Epithelial cell of prostate (primary cell): ENCODE measurements at regions not wholly inside any gene's neighbourhood (a gene's known extent, or its start where the extent isn't known, plus 50 kb on each side); places are given as distances from the start of the nearest gene placed in this dataset.

ENCODE experiments used
- DNase-seq: peaks from one replicate; pipeline ENCODE4 v3.0.0-alpha.2; 2011; ENCODE audit warnings: low read depth, low spot score
- H3K27ac ChIP-seq: fragments of 450-650 bp; 2 replicates; pipeline ENCODE4 v1.5.1; 2017; ENCODE audit warnings: mild to moderate bottlenecking

DNA sequence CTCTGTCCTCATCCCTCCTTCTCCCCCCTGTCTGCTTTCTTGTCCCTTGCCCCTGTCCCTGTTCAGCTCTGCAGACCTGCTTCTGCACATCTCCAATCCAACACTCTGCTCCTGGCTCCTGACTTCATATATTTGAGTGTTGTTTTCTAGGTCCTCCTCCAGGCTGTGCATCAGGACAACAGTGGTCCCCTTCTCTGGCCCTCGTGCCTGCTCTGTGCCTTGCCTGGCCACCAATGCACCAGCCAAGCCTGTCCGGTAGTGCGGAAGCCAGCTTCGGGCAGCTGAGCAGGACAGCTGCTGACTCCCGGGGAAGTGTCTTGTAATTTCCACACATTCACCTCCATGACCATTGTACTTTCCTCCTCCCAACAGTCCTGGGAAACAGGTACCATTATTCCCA, 203.4 kb upstream of the RAB4A start:
- no peak overlapping the region for H3K27ac ChIP-seq
- no peak for DNase-seq

DNA sequence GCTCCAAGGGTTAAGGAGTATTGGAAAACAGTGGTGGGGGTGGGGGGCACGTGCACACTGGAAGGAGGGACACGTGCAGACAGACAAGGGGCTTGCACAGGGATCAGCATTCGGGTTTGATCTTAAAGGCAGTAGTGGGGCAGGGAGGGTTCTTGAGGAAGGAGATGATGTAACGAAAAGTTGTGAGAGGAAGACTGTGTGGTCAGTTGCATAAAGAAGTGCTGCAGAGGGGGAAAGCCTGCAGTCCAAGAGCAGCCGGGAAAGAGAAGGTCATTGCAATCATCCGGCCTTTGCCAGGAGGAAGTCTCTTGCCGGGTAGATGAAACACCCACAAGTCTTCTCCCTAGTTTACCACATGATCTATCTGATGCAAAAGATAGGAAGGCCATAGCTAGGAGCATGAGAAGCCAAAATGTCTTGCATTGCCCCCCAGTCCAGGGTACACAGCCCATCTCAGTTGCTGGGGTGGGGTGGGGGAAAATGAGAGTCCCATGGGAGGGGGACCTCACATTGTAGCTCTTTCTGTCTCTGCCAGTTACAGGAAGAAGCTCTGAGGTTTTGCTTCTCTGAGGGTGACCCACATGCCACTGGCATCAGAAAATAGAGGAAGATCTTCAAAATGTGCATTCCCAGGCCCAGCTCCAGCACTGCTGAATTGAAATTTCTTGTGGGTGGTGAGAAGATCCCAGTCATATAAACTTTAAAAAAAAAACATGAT, 202.5 kb upstream of the RAB4A start:
- no peak for DNase-seq
- no peak overlapping the region for H3K27ac ChIP-seq

DNA sequence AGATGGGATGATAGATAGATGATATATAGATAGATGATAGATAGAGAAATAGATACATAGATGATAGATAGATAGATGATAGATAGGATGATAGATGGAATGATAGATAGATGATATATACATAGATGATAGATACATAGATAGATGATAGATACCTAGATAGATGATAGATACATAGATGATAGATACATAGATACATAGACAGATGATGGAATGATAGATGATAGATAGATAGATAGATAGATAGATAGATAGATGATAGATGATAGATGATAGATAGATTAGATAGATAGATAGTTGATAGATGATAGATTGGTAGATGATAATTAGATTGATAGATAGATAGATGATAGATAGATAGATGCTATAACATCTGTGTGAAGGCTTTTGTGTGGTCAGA, 201.7 kb upstream of the RAB4A start:
- no peak overlapping the region for H3K27ac ChIP-seq
- no peak for DNase-seq

GRCh38 chr1:229070168-229070567, 200.7 kb upstream of the RAB4A start:
- no peak overlapping the region for H3K27ac ChIP-seq
- peak; percentile 74 for DNase-seq

DNA sequence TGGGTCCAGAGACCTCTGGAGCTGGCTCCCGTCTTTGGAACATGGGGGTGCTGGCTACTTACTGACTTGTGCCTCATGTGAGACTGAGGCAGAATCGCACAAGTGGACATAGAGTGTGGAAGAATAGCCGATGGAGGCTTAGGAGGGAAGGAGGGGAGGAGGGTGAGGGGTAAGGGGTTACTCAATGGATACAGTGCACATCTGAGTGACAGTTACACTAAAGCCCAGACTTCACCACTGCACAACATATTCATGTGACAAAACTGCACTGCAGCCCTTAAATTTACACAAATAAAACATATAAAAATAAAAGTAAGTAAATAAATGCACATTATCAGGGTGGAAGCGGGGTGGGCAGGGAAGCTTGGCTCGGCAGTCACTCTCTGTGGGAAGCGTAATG, 197.7 kb upstream of the RAB4A start:
- H3K27ac ChIP-seq, result no peak overlapping the region
- DNase-seq, result no peak

GRCh38 chr1:229075217-229075616, 195.7 kb upstream of the RAB4A start:
- DNase-seq, result no peak
- no peak overlapping the region for H3K27ac ChIP-seq

DNA sequence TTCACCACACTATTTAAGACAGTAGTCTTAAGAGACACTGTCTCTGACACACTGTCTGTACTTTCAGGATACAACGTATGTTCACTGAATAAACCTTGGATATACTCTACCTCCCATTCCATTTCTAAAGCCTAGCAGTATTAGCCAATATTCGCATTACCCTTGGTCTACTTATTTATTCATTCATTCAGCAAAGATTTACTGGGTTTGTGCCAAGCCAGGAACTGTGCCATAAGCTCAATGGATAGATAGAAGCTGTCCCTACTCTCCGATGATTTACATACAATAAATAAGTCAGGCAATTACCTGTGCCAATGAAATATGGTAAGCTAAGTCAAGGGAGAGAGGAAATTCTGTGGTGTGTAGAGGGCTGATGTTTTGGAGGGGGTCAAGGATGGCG, 195.2 kb upstream of the RAB4A start:
- no peak for DNase-seq
- H3K27ac ChIP-seq, result no peak overlapping the region

GRCh38 chr1:229076195-229076594, 194.7 kb upstream of the RAB4A start:
- no peak overlapping the region for H3K27ac ChIP-seq

DNA sequence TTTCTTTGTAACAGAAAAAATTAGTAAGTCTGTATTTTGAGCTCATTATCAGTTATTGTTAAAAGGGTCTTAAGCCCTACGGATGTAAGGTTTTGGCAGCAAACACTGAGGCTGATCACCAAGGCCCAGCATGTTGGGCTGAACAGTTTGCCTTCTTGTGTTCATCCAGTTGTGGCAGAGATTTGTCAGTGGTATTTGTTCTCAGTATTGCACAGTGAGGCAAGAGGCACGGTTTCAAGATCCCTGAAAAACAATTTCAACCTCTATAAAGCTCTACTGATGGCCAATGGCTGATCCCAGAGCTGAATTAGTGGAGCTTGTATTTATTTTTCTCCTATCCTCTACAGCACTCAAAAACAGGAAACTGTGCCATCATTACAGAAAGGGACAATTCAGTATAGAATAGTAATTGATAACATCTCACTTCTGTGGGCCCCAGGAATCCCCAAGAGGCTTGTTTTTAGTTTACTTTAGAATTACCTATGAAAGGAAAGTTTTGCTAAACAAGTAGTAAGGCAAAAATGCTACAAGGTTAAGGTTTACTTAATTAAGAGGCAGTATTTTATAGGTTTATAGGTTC, 191.8 kb upstream of the RAB4A start:
- H3K27ac ChIP-seq, result no peak overlapping the region
- DNase-seq, result no peak

More at GRCh38 chr1:229076195-229076594, 194.7 kb upstream of the RAB4A start:
- no peak for DNase-seq

- no peak overlapping the region for H3K27ac ChIP-seq
- DNase-seq, result no peak
Measured at GRCh38 chr1:229080361-229080760, 190.6 kb upstream of the RAB4A start.

DNA sequence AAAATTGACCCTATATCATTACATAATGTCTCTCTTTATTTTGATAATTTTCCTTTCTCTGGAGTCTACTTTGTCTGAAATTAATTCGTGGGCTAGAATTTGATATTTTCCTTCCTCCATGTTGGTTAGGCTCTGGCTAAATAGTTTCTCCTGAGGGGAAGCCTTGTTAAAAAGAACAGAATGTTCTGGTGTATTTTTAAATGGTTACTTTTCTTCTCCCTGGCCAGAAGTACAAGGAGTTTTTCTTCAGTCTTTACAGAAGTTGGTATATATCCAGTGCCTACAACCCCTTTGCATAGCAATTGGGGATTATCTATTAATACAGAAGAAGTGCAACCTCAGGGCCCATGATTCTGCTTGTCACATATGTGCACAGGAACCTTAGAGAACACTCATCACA, 185.6 kb upstream of the RAB4A start:
- no peak overlapping the region for H3K27ac ChIP-seq
- no peak for DNase-seq

DNA sequence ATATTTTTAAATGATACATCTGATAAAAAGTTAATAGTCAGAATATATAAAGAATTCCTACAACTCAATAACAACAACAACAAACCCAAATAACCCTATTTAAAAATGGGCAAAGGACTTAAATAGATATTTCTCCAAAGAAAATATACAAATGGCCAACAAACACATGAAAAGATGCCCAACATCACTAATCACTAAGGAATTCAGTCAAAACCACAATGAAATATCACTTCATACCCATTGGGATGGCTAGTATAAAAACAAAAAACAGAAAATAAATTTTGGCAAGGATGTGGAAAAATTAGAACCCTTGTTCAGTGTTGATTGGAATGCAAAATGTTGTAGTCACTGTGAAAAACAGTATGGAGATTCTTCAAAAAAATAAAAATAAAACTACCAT, 184.8 kb upstream of the RAB4A start:
- no peak overlapping the region for H3K27ac ChIP-seq
- no peak for DNase-seq

DNA sequence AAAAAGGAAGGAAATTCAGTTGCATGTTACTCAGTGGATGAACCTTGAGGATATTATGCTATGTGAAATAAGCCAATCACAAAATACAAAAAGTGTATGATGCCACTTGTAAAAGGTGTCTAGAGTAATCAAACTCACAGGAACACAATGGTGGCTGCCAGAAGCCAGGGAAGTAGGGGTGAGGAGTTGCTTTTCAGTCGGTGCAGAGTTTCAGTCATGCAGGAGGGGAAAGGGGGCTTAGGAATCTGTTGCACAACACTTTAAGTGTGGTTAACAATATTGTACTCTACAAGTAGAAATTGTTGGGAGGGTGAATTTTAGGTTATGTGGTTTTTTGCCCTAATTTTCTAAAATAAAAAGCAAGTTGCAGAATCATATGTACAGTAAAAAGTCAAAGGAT, 184.2 kb upstream of the RAB4A start:
- no peak for DNase-seq
- H3K27ac ChIP-seq, result no peak overlapping the region

DNA sequence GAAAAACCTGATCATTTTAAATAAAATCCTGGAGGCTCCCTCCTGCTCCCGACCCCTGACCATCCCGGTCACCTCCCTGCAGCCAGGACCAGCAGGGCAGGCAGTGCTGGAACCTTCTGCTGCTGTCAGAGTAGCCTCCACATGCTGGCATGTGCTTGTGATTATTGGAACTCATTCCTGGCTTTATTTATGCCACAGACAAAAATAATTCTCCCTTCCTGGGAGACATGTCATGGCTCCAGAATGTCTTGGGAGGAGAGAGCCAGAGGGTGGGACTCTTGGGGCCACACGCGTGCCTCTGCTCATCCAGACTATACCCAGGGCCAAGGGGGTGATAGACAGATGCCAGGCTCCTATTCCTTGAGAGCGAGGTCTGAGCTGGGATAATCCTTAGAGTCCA, 183.6 kb upstream of the RAB4A start:
- no peak overlapping the region for H3K27ac ChIP-seq
- DNase-seq, result no peak

DNA sequence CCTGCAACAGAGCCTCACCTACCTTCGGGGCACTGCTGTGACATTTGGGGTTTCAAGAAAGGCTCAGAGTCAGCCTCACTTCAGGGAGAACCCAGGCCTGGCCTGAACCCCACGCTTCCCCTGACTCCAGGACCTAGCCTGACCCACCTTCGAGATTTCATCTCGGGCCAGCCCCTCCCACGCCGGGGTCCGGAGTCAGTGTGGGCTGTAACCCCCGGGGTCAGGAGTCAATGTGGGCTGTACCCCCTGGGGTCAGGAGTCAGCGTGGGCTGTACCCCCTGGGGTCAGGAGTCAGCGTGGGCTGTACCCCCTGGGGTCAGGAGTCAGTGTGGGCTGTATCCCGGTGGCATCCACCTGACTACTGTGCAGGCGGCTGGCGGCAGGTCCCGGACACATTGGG, 183.0 kb upstream of the RAB4A start:
- H3K27ac ChIP-seq, result no peak overlapping the region
- DNase-seq, result no peak

DNA sequence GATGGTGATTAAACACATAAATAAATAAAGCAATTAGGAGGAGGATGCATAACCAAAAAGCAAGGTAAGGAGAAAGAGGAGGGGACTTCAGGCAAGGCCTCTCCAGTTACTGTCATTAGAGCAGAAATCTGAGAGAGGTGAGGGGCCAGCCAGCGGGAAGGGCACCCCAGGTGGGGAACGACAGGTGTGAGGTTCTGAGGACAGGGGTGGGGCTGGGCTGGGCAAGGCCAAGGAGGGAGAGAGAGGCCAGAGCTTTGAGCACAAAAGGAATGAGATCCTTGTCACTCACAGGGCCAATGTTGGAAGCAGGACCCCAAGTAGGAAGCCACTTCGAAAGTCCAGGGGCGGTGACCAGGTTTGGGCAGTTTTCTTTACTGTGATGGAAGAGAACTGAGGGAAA, 182.2 kb upstream of the RAB4A start:
- no peak for DNase-seq
- H3K27ac ChIP-seq, result no peak overlapping the region

DNA sequence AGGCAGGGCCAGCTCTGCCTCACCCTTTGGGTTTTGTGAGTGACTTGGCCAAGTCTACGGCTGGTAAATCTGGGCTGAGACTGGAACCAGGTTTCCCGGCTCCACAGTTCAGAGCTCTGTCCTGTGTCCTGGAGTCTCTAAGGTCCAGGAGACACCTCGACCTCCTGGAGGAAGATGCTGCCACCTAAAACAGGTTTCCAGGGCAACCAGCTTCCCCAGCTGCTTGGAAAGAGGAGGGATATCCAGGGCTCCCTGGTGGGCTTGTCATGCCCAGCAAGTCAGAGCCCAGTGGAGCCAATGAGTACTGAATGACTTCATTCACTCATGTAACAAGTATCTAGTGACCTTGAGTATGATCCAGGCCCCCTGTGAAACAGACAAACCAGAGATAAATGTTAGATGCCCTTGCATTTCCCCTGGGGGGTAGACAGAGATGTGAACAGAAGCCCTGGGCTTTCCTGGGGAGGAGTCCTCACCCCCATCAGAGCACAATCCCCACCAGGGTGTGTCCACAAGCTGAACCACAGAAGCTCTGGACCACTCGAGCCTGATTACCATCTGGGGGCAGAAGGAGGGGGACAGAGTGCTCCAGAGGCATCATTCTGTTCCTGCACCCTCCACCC, 181.2 kb upstream of the RAB4A start:
- no peak overlapping the region for H3K27ac ChIP-seq
- no peak for DNase-seq

GRCh38 chr1:229091721-229092136, 179.2 kb upstream of the RAB4A start:
- no peak overlapping the region for H3K27ac ChIP-seq
- no peak for DNase-seq

- DNase-seq, result no peak
Measured at GRCh38 chr1:229092377-229093237, 178.3 kb upstream of the RAB4A start.

GRCh38 chr1:229093238-229093540, 177.7 kb upstream of the RAB4A start:
- DNase-seq, result no peak
- peak overlapping the region; percentile 45 for H3K27ac ChIP-seq

More at GRCh38 chr1:229092377-229093237, 178.3 kb upstream of the RAB4A start:
- peak overlapping the region; percentile 45 for H3K27ac ChIP-seq
